ENCODE measurements at regions not wholly inside any gene's neighbourhood (a gene's known extent, or its start where the extent isn't known, plus 50 kb on each side); places are given as distances from the start of the nearest gene placed in this dataset.

DNA sequence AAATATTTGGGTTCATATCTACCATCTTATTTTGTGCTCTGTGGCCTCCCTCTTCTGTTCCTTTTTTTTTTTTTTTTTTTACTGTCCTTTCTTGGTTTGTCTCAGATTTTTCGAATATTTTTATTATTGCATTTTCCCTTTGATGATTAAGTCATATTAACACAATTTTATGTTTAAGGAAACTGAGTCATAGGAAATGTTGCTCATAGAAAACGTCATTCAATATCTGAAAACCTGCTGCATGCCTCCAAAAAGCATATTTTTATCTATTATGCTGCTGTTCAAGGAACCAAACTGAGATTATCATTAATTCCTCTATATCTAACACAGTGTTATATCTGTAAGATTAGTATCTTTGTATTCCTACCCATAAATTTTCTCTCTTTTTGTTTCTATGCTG, 614.3 kb upstream of the SLC8A1 start:
- TF ChIP-seq, protein P1, sequence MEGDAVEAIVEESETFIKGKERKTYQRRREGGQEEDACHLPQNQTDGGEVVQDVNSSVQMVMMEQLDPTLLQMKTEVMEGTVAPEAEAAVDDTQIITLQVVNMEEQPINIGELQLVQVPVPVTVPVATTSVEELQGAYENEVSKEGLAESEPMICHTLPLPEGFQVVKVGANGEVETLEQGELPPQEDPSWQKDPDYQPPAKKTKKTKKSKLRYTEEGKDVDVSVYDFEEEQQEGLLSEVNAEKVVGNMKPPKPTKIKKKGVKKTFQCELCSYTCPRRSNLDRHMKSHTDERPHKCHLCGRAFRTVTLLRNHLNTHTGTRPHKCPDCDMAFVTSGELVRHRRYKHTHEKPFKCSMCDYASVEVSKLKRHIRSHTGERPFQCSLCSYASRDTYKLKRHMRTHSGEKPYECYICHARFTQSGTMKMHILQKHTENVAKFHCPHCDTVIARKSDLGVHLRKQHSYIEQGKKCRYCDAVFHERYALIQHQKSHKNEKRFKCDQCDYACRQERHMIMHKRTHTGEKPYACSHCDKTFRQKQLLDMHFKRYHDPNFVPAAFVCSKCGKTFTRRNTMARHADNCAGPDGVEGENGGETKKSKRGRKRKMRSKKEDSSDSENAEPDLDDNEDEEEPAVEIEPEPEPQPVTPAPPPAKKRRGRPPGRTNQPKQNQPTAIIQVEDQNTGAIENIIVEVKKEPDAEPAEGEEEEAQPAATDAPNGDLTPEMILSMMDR (IDR thresholded peaks at IDR 0.05), result no peak
- TF ChIP-seq POLR2A (IDR thresholded peaks at IDR 0.05), result no peak
